ENCODE measurements at regions not wholly inside any gene's neighbourhood (a gene's known extent, or its start where the extent isn't known, plus 50 kb on each side); places are given as distances from the start of the nearest gene placed in this dataset.
"Not testable (repeated sequence)": the region's sequence is repeated elsewhere in the genome, so short reads cannot be mapped to it uniquely, and the experiment has no call there.

- no peak for DNase-seq (ENCODE audit: low read depth in 2 of 2)
Observed at GRCh38 chr7:112982441-112983063, 104.1 kb downstream of the GPR85 start.

GRCh38 chr7:112981966-112982365 lies 104.7 kb downstream of the GPR85 start:
- DNase-seq (ENCODE audit: low read depth in 2 of 2): no peak

GRCh38 chr7:112979055-112979454 lies 107.6 kb downstream of the GPR85 start:
- not testable (repeated sequence) for DNase-seq (ENCODE audit: low read depth in 2 of 2)

GRCh38 chr7:112977244-112977955 lies 109.2 kb downstream of the GPR85 start:
- DNase-seq (ENCODE audit: low read depth in 2 of 2): not testable (repeated sequence)

GRCh38 chr7:112970771-112971170 lies 115.9 kb downstream of the GPR85 start:
- no peak for DNase-seq (ENCODE audit: low read depth in 2 of 2)

GRCh38 chr7:112969946-112970345 lies 116.7 kb downstream of the GPR85 start:
- no peak for DNase-seq (ENCODE audit: low read depth in 2 of 2)

- DNase-seq (ENCODE audit: low read depth in 2 of 2): no peak
Observed at GRCh38 chr7:112965506-112965905, 121.1 kb downstream of the GPR85 start.

- no peak for DNase-seq (ENCODE audit: low read depth in 2 of 2)
Observed at GRCh38 chr7:112963634-112964033, 123.0 kb downstream of the GPR85 start.

GRCh38 chr7:112962815-112963214 lies 123.8 kb downstream of the GPR85 start:
- DNase-seq (ENCODE audit: low read depth in 2 of 2): no peak

- no peak for DNase-seq (ENCODE audit: low read depth in 2 of 2)
Observed at GRCh38 chr7:112959276-112959675, 127.4 kb downstream of the GPR85 start.

- DNase-seq (ENCODE audit: low read depth in 2 of 2): no peak
Observed at GRCh38 chr7:112958775-112959174, 127.9 kb downstream of the GPR85 start.

GRCh38 chr7:112957901-112958300 lies 128.7 kb downstream of the GPR85 start:
- no peak for DNase-seq (ENCODE audit: low read depth in 2 of 2)

- DNase-seq (ENCODE audit: low read depth in 2 of 2): not testable (repeated sequence)
Observed at GRCh38 chr7:112953031-112953430, 133.6 kb downstream of the GPR85 start.

- no peak for DNase-seq (ENCODE audit: low read depth in 2 of 2)
Observed at GRCh38 chr7:112951070-112951469, 135.6 kb downstream of the GPR85 start.

GRCh38 chr7:112949682-112950081 lies 136.9 kb downstream of the GPR85 start:
- DNase-seq (ENCODE audit: low read depth in 2 of 2): not testable (repeated sequence)

- no peak for DNase-seq (ENCODE audit: low read depth in 2 of 2)
Observed at GRCh38 chr7:112946350-112946749, 140.3 kb downstream of the GPR85 start.

GRCh38 chr7:112945046-112945445 lies 141.6 kb downstream of the GPR85 start:
- DNase-seq (ENCODE audit: low read depth in 2 of 2): no peak

- DNase-seq (ENCODE audit: low read depth in 2 of 2): no peak
Observed at GRCh38 chr7:112942981-112943380, 143.6 kb downstream of the GPR85 start.

- not testable (repeated sequence) for DNase-seq (ENCODE audit: low read depth in 2 of 2)
Observed at GRCh38 chr7:112942125-112942524, 144.5 kb downstream of the GPR85 start.

- no peak for DNase-seq (ENCODE audit: low read depth in 2 of 2)
Observed at GRCh38 chr7:112940314-112940732, 146.3 kb downstream of the GPR85 start.

GRCh38 chr7:112939574-112940313 lies 146.9 kb downstream of the GPR85 start:
- DNase-seq (ENCODE audit: low read depth in 2 of 2): peak; percentile 99

- DNase-seq (ENCODE audit: low read depth in 2 of 2): no peak
Observed at GRCh38 chr7:112938863-112939573, 147.6 kb downstream of the GPR85 start.

All from stimulated activated CD8-positive, alpha-beta memory T cell treated with anti-CD3 and anti-CD28 coated beads, Interleukin-15, amount 100 ng/mL, for 4 hours (primary cell).